Colonic mucosa (tissue), 4 donors: ENCODE measurements at regions not wholly inside any gene's neighbourhood (a gene's known extent, or its start where the extent isn't known, plus 50 kb on each side); places are given as distances from the start of the nearest gene placed in this dataset.
"Not testable (repeated sequence)": the region's sequence is repeated elsewhere in the genome, so short reads cannot be mapped to it uniquely, and the experiment has no call there.

Experiments used
- DNase-seq: peaks from one replicate; pipeline ENCODE4 v3.0.0-alpha.2; 2020
- H3K27ac ChIP-seq: fragments of 200-600 bp; one replicate; pipeline ENCODE4 v1.8.0; 2021
- H3K27me3 ChIP-seq: fragments of 200-600 bp; one replicate; pipeline ENCODE4 v1.8.0; 2021
- H3K36me3 ChIP-seq: fragments of 200-600 bp; one replicate; pipeline ENCODE4 v1.8.0; 2021
- H3K4me1 ChIP-seq: fragments of 200-600 bp; one replicate; pipeline ENCODE4 v1.8.0; 2021; ENCODE audit warnings: mild to moderate bottlenecking
- H3K4me3 ChIP-seq: fragments of 200-600 bp; one replicate; pipeline ENCODE4 v1.8.0; 2021
- H3K9ac ChIP-seq, 2 donors: one replicate each; pipeline ENCODE4 v1.7.0; 2013; ENCODE audit warnings: control low read depth in 2 of 2, low read depth in 2 of 2, low read length in 2 of 2
- H3K9me3 ChIP-seq: fragments of 200-600 bp; one replicate; pipeline ENCODE4 v1.8.0; 2021
- CTCF ChIP-seq: fragments of 200-600 bp; IDR thresholded peaks from one replicate; pipeline ENCODE4 v1.8.0; 2022; ENCODE audit warnings: antibody characterized with exemption, mild to moderate bottlenecking
- intact Hi-C: fragments of 100-400 bp; cut with DNase I; formaldehyde crosslinking; loops from one replicate; pipeline ENCODE4 v1.14.1; 2022
- donor health status: healthy.
- donor health status: DM: no; HTN: no; CAD: no.
- donor health status: DM: no; HTN: no; CAD: no.

DNA sequence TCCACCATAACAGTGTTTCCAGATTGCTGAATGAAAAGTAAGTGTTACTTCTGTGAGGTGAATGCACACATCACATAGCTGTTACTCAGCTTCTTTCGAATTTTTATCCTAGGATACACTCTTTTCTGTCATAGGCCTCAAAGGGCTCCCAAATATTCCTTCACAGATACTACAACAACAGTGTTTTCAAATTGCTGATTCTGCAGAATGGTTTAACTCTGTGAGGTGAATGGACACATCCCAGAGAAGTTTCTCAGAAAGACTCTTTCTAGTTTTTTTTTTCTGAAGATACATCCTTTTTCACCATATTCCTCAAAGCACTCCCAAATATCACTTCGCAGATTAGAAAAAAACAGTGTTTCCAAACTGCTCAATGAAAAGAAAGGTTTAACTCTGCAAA, 221.1 kb downstream of the OR4A5 start:
- Histone ChIP-seq H3K27ac (no peak overlapping the region), H3K4me1 (no peaks in the 10 kb centered on the region), H3K36me3 (no peaks in the 10 kb centered on the region), H3K9ac (no peak overlapping the region), H3K27me3 (no peaks in the 10 kb centered on the region), H3K4me3 (no peak overlapping the region), H3K9me3 (peaks cover 10% of the 10 kb centered on the region)
- intact Hi-C loops: no loop called here
- no peak for DNase-seq
- TF ChIP-seq CTCF: no peak

DNA sequence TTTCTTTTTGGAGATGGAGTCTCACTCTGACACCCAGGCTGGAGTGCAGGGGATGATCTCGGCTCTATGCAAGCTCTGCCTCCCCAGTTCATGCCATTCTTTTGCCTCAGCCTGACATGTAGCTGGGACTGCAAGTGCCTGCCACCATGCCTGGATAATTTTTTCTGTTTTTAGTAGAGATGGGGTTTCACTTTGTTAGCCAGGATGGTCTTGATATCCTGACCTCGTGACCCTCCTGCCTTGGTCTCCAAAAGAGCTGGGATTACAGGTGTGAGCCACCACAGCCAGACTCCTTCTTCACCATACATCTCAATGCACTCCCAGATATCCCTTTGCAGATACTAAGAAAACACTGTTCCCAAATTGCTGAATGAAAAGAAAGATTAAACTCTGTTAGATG, 224.3 kb downstream of the OR4A5 start:
- intact Hi-C loops: no loop called here
- no peak overlapping the region for H3K27ac ChIP-seq
- peaks cover 22% of the 10 kb centered on the region for H3K9me3 ChIP-seq
- no peaks in the 10 kb centered on the region for H3K36me3 ChIP-seq
- no peaks in the 10 kb centered on the region for H3K27me3 ChIP-seq
- no peaks in the 10 kb centered on the region for H3K4me1 ChIP-seq
- no peak for DNase-seq
- H3K4me3 ChIP-seq: no peak overlapping the region
- TF ChIP-seq CTCF: no peak
- no peak overlapping the region for H3K9ac ChIP-seq

DNA sequence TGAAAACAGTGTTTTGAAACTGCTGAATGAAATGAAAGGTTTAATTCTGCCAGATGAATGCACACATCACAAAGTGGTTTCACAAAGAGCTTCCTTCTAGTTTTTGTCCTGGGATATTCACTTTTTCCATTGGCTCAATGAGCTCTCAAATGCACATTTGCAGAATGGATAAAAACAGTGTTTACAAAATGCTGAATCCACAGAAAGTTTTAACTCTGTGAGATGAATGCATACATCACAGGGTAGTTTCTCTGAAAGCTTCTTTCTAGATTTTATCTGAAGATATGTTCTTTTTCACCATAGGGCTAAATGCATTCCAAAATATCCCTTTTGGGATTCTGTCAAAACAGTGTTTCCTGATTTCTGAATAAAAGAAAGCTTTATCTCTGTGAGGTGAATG, 237.6 kb downstream of the OR4A5 start:
- H3K27me3 ChIP-seq: no peaks in the 10 kb centered on the region
- no peaks in the 10 kb centered on the region for H3K4me1 ChIP-seq
- H3K27ac ChIP-seq: no peak overlapping the region
- H3K4me3 ChIP-seq: no peak overlapping the region
- no peak for TF ChIP-seq CTCF
- H3K9ac ChIP-seq: no peak overlapping the region
- intact Hi-C loops: no loop called here
- H3K9me3 ChIP-seq: no peaks in the 10 kb centered on the region
- H3K36me3 ChIP-seq: no peaks in the 10 kb centered on the region
- no peak for DNase-seq

GRCh38 chr11:54946424-54946823, 239.8 kb downstream of the OR4A5 start:
- Histone ChIP-seq H3K9me3 (no peaks in the 10 kb centered on the region), H3K27ac (no peak overlapping the region), H3K27me3 (no peaks in the 10 kb centered on the region), H3K4me3 (no peak overlapping the region), H3K9ac (no peak overlapping the region), H3K4me1 (no peaks in the 10 kb centered on the region), H3K36me3 (no peaks in the 10 kb centered on the region)
- TF ChIP-seq CTCF: no peak
- intact Hi-C loops: no loop called here
- no peak for DNase-seq

DNA sequence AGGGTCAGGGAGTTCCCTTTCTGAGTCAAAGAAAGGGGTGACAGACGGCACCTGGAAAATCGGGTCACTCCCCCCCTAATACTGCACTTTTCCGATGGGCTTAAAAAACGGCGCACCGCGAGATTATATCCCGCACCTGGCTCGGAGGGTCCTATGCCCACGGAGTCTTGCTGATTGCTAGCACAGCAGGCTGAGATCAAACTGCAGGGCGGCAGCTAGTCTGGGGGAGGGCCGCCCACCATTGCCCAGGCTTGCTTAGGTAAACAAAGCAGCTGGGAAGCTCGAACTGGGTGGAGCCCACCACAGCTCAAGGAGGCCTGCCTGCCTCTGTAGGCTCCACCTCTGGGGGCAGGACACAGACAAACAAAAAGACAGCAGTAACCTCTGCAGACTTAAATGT, 240.5 kb downstream of the OR4A5 start:
- intact Hi-C loops, H3K9ac ChIP-seq, H3K9me3 ChIP-seq, H3K4me3 ChIP-seq, DNase-seq, H3K27me3 ChIP-seq, H3K36me3 ChIP-seq, H3K27ac ChIP-seq, H3K4me1 ChIP-seq: not testable (repeated sequence)

DNA sequence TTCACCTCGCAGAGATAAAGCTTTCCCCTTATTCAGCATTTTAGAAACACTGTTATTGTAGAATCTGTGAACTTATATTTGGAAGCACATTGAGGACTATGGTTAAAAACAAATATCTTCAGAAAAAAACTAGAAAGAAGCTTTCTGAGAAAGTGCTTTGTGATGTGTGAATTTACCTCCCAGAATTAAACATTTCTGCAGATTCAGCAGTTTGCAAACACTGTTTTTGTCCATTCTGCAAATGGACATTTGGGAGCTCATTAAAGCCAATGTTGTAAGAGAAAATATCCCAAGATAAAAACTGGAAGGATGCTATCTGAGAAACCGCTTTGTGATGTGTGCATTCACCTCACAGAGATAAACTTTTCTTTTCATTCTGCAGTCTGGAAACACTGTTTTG, 272.7 kb downstream of the OR4A5 start:
- Histone ChIP-seq H3K27ac (no peak overlapping the region), H3K4me3 (no peak overlapping the region), H3K9me3 (no peaks in the 10 kb centered on the region), H3K27me3 (no peaks in the 10 kb centered on the region), H3K9ac (no peak overlapping the region), H3K36me3 (no peaks in the 10 kb centered on the region), H3K4me1 (no peaks in the 10 kb centered on the region)
- no peak for DNase-seq
- TF ChIP-seq CTCF: no peak
- intact Hi-C loops: no loop called here
